ENCODE measurements at regions not wholly inside any gene's neighbourhood (a gene's known extent, or its start where the extent isn't known, plus 50 kb on each side); places are given as distances from the start of the nearest gene placed in this dataset.

DNA sequence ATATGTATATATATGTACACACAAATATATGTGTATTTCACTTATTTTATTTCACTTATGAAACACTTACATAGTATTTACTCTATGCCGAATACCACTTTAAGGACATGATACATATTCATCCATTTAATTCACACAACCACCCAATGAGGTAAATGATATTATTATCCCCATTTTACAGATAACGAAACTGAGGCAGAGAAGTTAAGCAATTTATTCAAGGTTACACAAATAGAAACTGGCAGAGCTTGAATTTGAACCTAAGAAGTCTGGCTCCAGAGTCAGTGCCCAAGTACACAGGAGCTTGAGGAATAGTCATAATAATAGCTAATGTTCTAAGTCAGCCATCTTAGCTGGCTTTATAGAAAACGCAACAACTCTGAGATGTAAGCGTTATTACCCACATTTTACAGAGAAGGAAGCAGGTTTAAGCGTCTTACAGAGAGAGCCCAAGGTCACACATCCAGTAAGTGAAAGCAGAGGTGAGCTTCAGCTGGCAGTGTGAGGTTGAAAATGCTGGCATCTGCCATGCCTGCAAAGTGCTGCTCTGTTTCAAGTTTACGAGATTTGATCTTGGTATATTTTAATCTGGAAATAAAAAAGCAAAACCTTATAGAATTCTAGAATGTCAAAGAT is 326.9 kb downstream of the LPIN1 start:
- Mint-ChIP-seq H3K4me3 (no peak overlapping the region), H3K27ac (no peak overlapping the region), H3K4me1 (peaks cover 57% of the 10 kb centered on the region), H3K9me3 (ENCODE audit: insufficient read depth) (no peaks in the 10 kb centered on the region), H3K27me3 (no peaks in the 10 kb centered on the region)
- WGBS (ENCODE audit: insufficient coverage) = 80% methylated on average over 1 of the region's 6 CpGs
- Histone ChIP-seq H3K4me3 (ENCODE audit: control extremely low read depth in 1 of 5, extremely low read depth in 1 of 5, insufficient read depth in 1 of 5, low read depth in 2 of 5, low read length in 4 of 5) (no peak overlapping the region), H3K4me1 (ENCODE audit: control insufficient read depth in 2 of 2, insufficient read depth in 2 of 2, low read length in 2 of 2) (peaks cover 48 to 49% of the 10 kb centered on the region in 2 donors), H3K4me2 (replicated peaks; ENCODE audit: low read depth, low read length, poor library complexity, severe bottlenecking) (no peak overlapping the region), H4K20me1 (ENCODE audit: control insufficient read depth, insufficient read depth, low read length, poor library complexity, severe bottlenecking) (no peaks in the 10 kb centered on the region), H3K27me3 (replicated peaks in 1 of 4; ENCODE audit: control extremely low read depth in 1 of 4, control insufficient read depth in 3 of 4, insufficient read depth in 4 of 4, low read length in 3 of 4) (no peaks in the 10 kb centered on the region), H3K9ac (ENCODE audit: low read length) (no peak overlapping the region), H3K9me3 (ENCODE audit: control extremely low read depth in 1 of 3, control insufficient read depth in 2 of 3, insufficient read depth in 1 of 3, low read length in 2 of 3) (no peaks in the 10 kb centered on the region), H2AFZ (ENCODE audit: insufficient read depth, low read depth, low read length, poor library complexity, severe bottlenecking) (peak overlapping the region; percentile 20), H3K36me3 (replicated peaks in 1 of 2; ENCODE audit: control extremely low read depth in 1 of 2, control insufficient read depth in 1 of 2, extremely low read depth in 1 of 2, insufficient read depth in 2 of 2, low read length in 1 of 2) (no peaks in the 10 kb centered on the region), H3K27ac (ENCODE audit: low read length in 2 of 2) (no peak overlapping the region), H3K79me2 (ENCODE audit: control insufficient read depth, insufficient read depth, low read length) (no peaks in the 10 kb centered on the region)
- ChIA-PET POLR2A (no interaction called here), CTCF (interaction anchor here (0.8 kb wide), 1 partner anchor 21 kb away, joined by 3 read pairs; no protein-coding TSS in a partner anchor)
- no peak for DNase-seq
- ATAC-seq (ENCODE audit: low read depth) = no peak
- TF ChIP-seq EZH2 (IDR thresholded peaks at IDR 0.05; ENCODE audit: borderline replicate concordance, insufficient read depth, low read depth, low read length, poor library complexity, severe bottlenecking) = no peak
- no peak for TF ChIP-seq CTCF (IDR thresholded peaks at IDR 0.05)
- intact Hi-C loops (cut with micrococcal nuclease) = loop anchor here (10.0 kb wide), 2 partner anchors 51 to 319 kb away; no protein-coding TSS in a partner anchor

- no peak overlapping the region for H3K27ac Mint-ChIP-seq
- no peak for TF ChIP-seq CTCF (IDR thresholded peaks at IDR 0.05)
- no peak for TF ChIP-seq EZH2 (IDR thresholded peaks at IDR 0.05; ENCODE audit: borderline replicate concordance, insufficient read depth, low read depth, low read length, poor library complexity, severe bottlenecking)
- intact Hi-C loops (cut with micrococcal nuclease) = loop anchor here (10.0 kb wide), 2 partner anchors 51 to 319 kb away; no protein-coding TSS in a partner anchor
These were observed 327.9 kb downstream of the LPIN1 start for GRCh38 chr2:12074126-12074844.

More at GRCh38 chr2:12074126-12074844, 327.9 kb downstream of the LPIN1 start:
- Histone ChIP-seq H3K9ac (ENCODE audit: low read length) (no peak overlapping the region), H3K36me3 (replicated peaks in 1 of 2; ENCODE audit: control extremely low read depth in 1 of 2, control insufficient read depth in 1 of 2, extremely low read depth in 1 of 2, insufficient read depth in 2 of 2, low read length in 1 of 2) (no peaks in the 10 kb centered on the region), H2AFZ (ENCODE audit: insufficient read depth, low read depth, low read length, poor library complexity, severe bottlenecking) (no peak overlapping the region), H3K79me2 (ENCODE audit: control insufficient read depth, insufficient read depth, low read length) (no peaks in the 10 kb centered on the region), H3K27ac (ENCODE audit: low read length in 2 of 2) (no peak overlapping the region), H3K4me3 (ENCODE audit: control extremely low read depth in 1 of 5, extremely low read depth in 1 of 5, insufficient read depth in 1 of 5, low read depth in 2 of 5, low read length in 4 of 5) (no peak overlapping the region), H3K27me3 (replicated peaks in 1 of 4; ENCODE audit: control extremely low read depth in 1 of 4, control insufficient read depth in 3 of 4, insufficient read depth in 4 of 4, low read length in 3 of 4) (no peaks in the 10 kb centered on the region), H4K20me1 (ENCODE audit: control insufficient read depth, insufficient read depth, low read length, poor library complexity, severe bottlenecking) (no peaks in the 10 kb centered on the region), H3K9me3 (ENCODE audit: control extremely low read depth in 1 of 3, control insufficient read depth in 2 of 3, insufficient read depth in 1 of 3, low read length in 2 of 3) (no peaks in the 10 kb centered on the region), H3K4me2 (replicated peaks; ENCODE audit: low read depth, low read length, poor library complexity, severe bottlenecking) (no peak overlapping the region), H3K4me1 (ENCODE audit: control insufficient read depth in 2 of 2, insufficient read depth in 2 of 2, low read length in 2 of 2) (peaks cover 48 to 49% of the 10 kb centered on the region in 2 donors)
- POLR2A ChIA-PET = no interaction called here
- ATAC-seq (ENCODE audit: low read depth) = no peak
- no peak for DNase-seq
- Mint-ChIP-seq H3K9me3 (ENCODE audit: insufficient read depth) (no peaks in the 10 kb centered on the region), H3K4me1 (peaks cover 54% of the 10 kb centered on the region), H3K27me3 (no peaks in the 10 kb centered on the region), H3K4me3 (no peak overlapping the region)
- WGBS (ENCODE audit: insufficient coverage) = 79% methylated on average over 7 of the region's 7 CpGs
- CTCF ChIA-PET = no interaction called here

Data from B cell (primary cell).